EL (cell line): ENCODE measurements at regions not wholly inside any gene's neighbourhood (a gene's known extent, or its start where the extent isn't known, plus 50 kb on each side); places are given as distances from the start of the nearest gene placed in this dataset.
"Not testable (repeated sequence)": the region's sequence is repeated elsewhere in the genome, so short reads cannot be mapped to it uniquely, and the experiment has no call there.

Experiments
- DNase-seq: peaks from one replicate; pipeline ENCODE4 v3.0.0-alpha.2; 2016

- DNase-seq: no peak
Measured at GRCh38 chr2:179322289-179322688, 57.7 kb upstream of the SESTD1 start.

GRCh38 chr2:179321034-179321433 lies 56.4 kb upstream of the SESTD1 start:
- not testable (repeated sequence) for DNase-seq

- not testable (repeated sequence) for DNase-seq
Measured at GRCh38 chr2:179314729-179315128, 50.1 kb upstream of the SESTD1 start.
